ENCODE measurements at regions not wholly inside any gene's neighbourhood (a gene's known extent, or its start where the extent isn't known, plus 50 kb on each side); places are given as distances from the start of the nearest gene placed in this dataset.

GRCh38 chr20:57040466-57040865, 226.0 kb downstream of the BMP7 start:
- no peak for TF ChIP-seq CTCF (IDR thresholded peaks at IDR 0.05)
- no peak for TF ChIP-seq POLR2A (IDR thresholded peaks at IDR 0.05)

All from right lobe of liver (tissue), 4 donors.